Prostate gland (tissue), 2 donors: ENCODE measurements at regions not wholly inside any gene's neighbourhood (a gene's known extent, or its start where the extent isn't known, plus 50 kb on each side); places are given as distances from the start of the nearest gene placed in this dataset.

Experiments
- POLR2A ChIP-seq: fragments of 450-650 bp; IDR thresholded peaks from one replicate; pipeline ENCODE4 v1.6.1; 2016; ENCODE audit warnings: antibody characterized with exemption, mild to moderate bottlenecking
- POLR2AphosphoS5 ChIP-seq: sonication (generic); formaldehyde crosslinking; IDR thresholded peaks from one replicate; pipeline ENCODE4 v1.6.1; 2017; ENCODE audit warnings: antibody characterized with exemption
- TF ChIP-seq, protein P1 (sequence below), 4 experiments: fragments of 200-600 bp in 2 of 4; fragments of 450-650 bp in 2 of 4; sonication (generic) in 2 of 4; IDR thresholded peaks; 1 replicate in 3 of 4; 2 replicates in 1 of 4; pipeline ENCODE4 v1.5.1; 2016 to 2019; ENCODE audit warnings: antibody characterized with exemption in 4 of 4, mild to moderate bottlenecking in 2 of 4, moderate library complexity in 2 of 4

DNA sequence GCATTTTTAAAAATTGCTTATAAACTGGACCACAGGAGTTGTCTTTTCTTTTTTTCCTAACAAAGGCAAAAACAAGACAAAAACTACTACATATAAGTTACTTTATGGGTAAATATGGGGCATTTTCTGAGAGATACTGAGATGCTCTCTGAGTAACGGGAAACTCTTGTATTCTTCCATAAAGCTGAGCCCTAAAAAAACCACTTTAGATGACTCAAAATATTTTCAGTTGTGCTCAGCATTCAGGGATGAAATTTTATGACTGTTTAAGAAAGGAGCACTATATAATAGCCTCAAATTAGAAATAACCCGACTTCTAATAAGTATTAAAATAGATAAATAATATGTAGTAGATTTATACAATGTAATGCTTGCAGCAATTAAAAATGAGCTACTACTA, 644.5 kb downstream of the KCTD16 start:
- TF ChIP-seq, protein P1, sequence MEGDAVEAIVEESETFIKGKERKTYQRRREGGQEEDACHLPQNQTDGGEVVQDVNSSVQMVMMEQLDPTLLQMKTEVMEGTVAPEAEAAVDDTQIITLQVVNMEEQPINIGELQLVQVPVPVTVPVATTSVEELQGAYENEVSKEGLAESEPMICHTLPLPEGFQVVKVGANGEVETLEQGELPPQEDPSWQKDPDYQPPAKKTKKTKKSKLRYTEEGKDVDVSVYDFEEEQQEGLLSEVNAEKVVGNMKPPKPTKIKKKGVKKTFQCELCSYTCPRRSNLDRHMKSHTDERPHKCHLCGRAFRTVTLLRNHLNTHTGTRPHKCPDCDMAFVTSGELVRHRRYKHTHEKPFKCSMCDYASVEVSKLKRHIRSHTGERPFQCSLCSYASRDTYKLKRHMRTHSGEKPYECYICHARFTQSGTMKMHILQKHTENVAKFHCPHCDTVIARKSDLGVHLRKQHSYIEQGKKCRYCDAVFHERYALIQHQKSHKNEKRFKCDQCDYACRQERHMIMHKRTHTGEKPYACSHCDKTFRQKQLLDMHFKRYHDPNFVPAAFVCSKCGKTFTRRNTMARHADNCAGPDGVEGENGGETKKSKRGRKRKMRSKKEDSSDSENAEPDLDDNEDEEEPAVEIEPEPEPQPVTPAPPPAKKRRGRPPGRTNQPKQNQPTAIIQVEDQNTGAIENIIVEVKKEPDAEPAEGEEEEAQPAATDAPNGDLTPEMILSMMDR (IDR thresholded peaks at IDR 0.05) = no peak
- no peak for TF ChIP-seq POLR2A
- TF ChIP-seq POLR2AphosphoS5 = no peak
